HFFc6 (cell line): ENCODE measurements at regions not wholly inside any gene's neighbourhood (a gene's known extent, or its start where the extent isn't known, plus 50 kb on each side); places are given as distances from the start of the nearest gene placed in this dataset.

ENCODE experiments used
- DNase-seq: peaks from one replicate; pipeline ENCODE4 v3.0.0-alpha.2; 2018
- H3K27ac Mint-ChIP-seq: 2 replicates; pipeline ENCODE4 v1.8.0; 2020; ENCODE audit warnings: mild to moderate bottlenecking, mixed read lengths
- H3K27me3 Mint-ChIP-seq: 2 replicates; pipeline ENCODE4 v1.8.0; 2021; ENCODE audit warnings: mild to moderate bottlenecking, moderate library complexity, mixed read lengths; ENCODE audit not compliant: insufficient read depth
- H3K36me3 Mint-ChIP-seq: 2 replicates; pipeline ENCODE4 v1.8.0; 2021; ENCODE audit warnings: low read depth, mixed read lengths
- H3K4me1 Mint-ChIP-seq: 2 replicates; pipeline ENCODE4 v1.8.0; 2020; ENCODE audit warnings: low read depth, mixed read lengths
- H3K4me3 Mint-ChIP-seq: 2 replicates; pipeline ENCODE4 v1.8.0; 2020; ENCODE audit warnings: mild to moderate bottlenecking, moderate library complexity, mixed read lengths
- H3K9me3 Mint-ChIP-seq: 2 replicates; pipeline ENCODE4 v1.8.0; 2020; ENCODE audit warnings: mild to moderate bottlenecking, mixed read lengths
- TF ChIP-seq, protein P1 (sequence below): fragments of 200-600 bp; sonication (generic); IDR thresholded peaks from 2 replicates; pipeline ENCODE4 v1.5.0; 2021; ENCODE audit warnings: antibody characterized with exemption, mild to moderate bottlenecking

DNA sequence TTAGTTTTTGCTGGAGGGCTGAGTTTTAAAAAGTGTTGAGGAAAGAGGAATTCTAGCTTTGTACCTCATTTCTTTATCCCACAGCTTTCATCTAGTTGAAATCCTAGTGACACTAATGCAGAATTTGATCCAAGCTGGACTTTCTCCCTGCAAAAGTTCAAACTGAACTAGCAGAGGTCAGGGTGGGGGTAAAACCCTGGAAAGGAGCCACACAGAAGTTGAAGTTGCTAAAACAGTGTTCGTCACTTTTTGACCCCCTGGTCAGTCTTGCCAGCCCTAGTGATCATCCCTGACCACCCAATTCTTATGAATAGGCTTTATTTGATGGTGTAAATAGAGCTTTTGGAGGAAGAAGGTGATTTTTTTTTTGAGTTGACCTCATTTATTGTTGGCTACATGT lies 390.4 kb downstream of the TMEM38B start:
- no peak overlapping the region for H3K27ac Mint-ChIP-seq
- H3K4me1 Mint-ChIP-seq = no peaks in the 10 kb centered on the region
- no peaks in the 10 kb centered on the region; the same call in 1 of the 2 replicates for H3K27me3 Mint-ChIP-seq
- peaks cover 51% of the 10 kb centered on the region for H3K9me3 Mint-ChIP-seq
- no peak for DNase-seq
- TF ChIP-seq, protein P1, sequence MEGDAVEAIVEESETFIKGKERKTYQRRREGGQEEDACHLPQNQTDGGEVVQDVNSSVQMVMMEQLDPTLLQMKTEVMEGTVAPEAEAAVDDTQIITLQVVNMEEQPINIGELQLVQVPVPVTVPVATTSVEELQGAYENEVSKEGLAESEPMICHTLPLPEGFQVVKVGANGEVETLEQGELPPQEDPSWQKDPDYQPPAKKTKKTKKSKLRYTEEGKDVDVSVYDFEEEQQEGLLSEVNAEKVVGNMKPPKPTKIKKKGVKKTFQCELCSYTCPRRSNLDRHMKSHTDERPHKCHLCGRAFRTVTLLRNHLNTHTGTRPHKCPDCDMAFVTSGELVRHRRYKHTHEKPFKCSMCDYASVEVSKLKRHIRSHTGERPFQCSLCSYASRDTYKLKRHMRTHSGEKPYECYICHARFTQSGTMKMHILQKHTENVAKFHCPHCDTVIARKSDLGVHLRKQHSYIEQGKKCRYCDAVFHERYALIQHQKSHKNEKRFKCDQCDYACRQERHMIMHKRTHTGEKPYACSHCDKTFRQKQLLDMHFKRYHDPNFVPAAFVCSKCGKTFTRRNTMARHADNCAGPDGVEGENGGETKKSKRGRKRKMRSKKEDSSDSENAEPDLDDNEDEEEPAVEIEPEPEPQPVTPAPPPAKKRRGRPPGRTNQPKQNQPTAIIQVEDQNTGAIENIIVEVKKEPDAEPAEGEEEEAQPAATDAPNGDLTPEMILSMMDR = no peak
- no peaks in the 10 kb centered on the region for H3K36me3 Mint-ChIP-seq
- no peak overlapping the region for H3K4me3 Mint-ChIP-seq

DNA sequence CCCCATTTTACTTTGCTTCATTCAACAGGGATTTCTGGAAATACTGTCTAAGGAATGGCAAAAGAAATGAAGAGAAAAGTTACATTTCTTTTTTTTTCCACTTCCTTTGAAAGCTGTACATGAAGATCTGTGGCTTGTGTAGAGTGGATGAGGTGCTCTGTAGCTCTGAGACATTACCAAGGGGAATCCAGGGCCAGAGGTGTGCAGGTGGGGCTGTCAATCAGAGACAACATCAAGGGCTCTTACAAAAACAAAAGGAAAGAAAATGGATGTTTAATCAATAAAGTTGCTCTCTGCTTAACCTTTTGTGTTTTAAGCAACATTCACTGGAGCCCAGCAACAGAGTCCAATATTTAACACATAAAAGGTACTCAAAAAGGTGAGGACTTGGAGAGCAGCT lies 391.1 kb downstream of the TMEM38B start:
- Mint-ChIP-seq H3K27me3 (no peaks in the 10 kb centered on the region; the same call in 1 of the 2 replicates), H3K36me3 (no peaks in the 10 kb centered on the region), H3K27ac (no peak overlapping the region), H3K9me3 (peaks cover 52% of the 10 kb centered on the region), H3K4me3 (no peak overlapping the region), H3K4me1 (no peaks in the 10 kb centered on the region)
- no peak for DNase-seq
- TF ChIP-seq, protein P1 = no peak

DNA sequence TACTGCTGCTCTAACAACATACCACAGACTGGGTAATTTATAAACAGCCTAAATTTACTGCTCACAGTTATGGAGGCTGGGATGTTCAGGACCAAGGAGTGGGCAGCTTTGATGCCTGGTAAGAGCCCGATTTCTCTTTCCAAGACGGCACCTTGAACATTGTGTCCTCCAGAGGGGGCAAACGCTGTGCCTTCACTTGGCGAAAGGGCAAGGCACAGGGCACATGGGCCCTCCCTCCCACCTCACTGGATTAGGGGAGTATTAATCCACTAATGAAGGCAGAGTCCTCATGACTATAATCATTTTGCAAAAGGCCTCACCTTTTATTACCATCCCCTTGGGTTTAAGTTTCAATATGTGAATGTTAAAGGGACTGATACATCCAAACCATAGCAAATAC lies 397.7 kb downstream of the TMEM38B start:
- no peak overlapping the region for H3K27ac Mint-ChIP-seq
- H3K4me1 Mint-ChIP-seq = no peaks in the 10 kb centered on the region
- H3K36me3 Mint-ChIP-seq = no peaks in the 10 kb centered on the region
- no peak overlapping the region for H3K4me3 Mint-ChIP-seq
- TF ChIP-seq, protein P1 = no peak
- peaks cover 28% of the 10 kb centered on the region for H3K9me3 Mint-ChIP-seq
- no peaks in the 10 kb centered on the region; the same call in 1 of the 2 replicates for H3K27me3 Mint-ChIP-seq
- DNase-seq = no peak

DNA sequence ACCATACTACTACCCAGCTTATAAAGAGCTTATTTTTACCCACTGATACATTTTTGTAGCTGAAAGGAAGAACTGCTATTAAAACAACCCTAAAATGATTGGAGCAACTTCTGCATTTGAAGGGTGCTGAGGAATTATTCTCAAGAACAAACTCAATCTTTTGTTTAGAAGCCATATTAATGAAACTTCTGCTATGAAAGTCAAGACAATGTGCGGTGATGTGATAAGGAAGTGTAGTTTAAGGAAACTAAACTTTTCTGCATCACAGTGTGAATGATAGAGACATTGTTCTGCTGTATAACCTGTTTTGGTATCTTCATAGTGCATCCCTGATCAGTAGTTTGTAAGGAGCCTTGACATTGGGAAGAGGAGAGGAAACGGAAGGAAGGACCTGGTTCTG lies 408.5 kb downstream of the TMEM38B start:
- H3K27ac Mint-ChIP-seq = no peak overlapping the region
- no peak overlapping the region for H3K4me3 Mint-ChIP-seq
- DNase-seq = no peak
- TF ChIP-seq, protein P1 = no peak
- H3K27me3 Mint-ChIP-seq = no peaks in the 10 kb centered on the region
- H3K36me3 Mint-ChIP-seq = no peaks in the 10 kb centered on the region
- H3K9me3 Mint-ChIP-seq = peaks cover 48% of the 10 kb centered on the region
- H3K4me1 Mint-ChIP-seq = no peaks in the 10 kb centered on the region

DNA sequence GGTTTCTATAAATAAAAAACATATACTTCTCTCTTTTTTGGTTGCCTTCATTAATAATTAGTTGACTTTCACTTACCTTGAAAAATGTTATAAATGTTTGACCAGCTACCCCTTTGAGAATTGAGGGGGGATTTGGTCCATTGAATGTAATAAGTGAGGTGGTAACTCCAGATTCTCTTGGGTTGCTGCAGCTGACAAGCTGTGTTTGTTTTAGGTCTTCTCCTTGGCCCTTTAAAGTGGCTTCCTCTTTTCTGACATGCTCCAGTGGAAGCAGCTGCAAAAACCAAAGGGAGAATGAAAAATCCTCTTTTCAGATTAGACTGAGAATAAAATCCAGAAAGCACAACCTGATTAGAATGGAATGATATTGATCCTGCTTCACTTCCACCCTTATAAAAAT lies 410.5 kb downstream of the TMEM38B start:
- H3K27ac Mint-ChIP-seq = no peak overlapping the region
- H3K27me3 Mint-ChIP-seq = no peaks in the 10 kb centered on the region
- TF ChIP-seq, protein P1 = no peak
- no peaks in the 10 kb centered on the region for H3K4me1 Mint-ChIP-seq
- H3K4me3 Mint-ChIP-seq = no peak overlapping the region
- H3K36me3 Mint-ChIP-seq = no peaks in the 10 kb centered on the region
- peaks cover 44% of the 10 kb centered on the region for H3K9me3 Mint-ChIP-seq
- DNase-seq = no peak

DNA sequence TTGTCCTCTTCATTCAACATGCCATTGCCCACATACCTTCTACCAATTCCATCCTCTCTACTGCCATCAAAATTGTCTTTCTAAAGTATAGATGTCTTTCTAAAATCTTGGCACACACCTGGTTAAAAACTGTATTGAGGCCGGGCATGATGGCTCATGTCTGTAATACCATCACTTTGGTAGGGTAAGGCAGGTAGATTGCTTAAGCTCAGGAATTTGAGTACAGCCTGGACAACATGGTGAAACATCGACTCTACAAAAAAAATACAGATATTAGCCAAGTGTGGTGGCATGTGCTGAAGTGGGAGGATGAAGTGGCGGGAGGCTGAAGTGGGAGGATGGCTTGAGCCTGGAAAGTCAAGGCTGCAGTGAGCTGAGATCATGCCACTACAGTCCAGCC lies 412.1 kb downstream of the TMEM38B start:
- H3K9me3 Mint-ChIP-seq = peaks cover 48% of the 10 kb centered on the region
- TF ChIP-seq, protein P1 = no peak
- H3K27me3 Mint-ChIP-seq = no peaks in the 10 kb centered on the region

More for the DNA sequence above, 412.1 kb downstream of the TMEM38B start:
- no peaks in the 10 kb centered on the region for H3K4me1 Mint-ChIP-seq
- H3K4me3 Mint-ChIP-seq = no peak overlapping the region
- H3K27ac Mint-ChIP-seq = no peak overlapping the region
- no peaks in the 10 kb centered on the region for H3K36me3 Mint-ChIP-seq
- no peak for DNase-seq
